OCI-LY7 (cell line): ENCODE measurements at regions not wholly inside any gene's neighbourhood (a gene's known extent, or its start where the extent isn't known, plus 50 kb on each side); places are given as distances from the start of the nearest gene placed in this dataset.

Experiments used
- CTCF ChIP-seq: fragments of 200-600 bp; sonication (generic); conservative IDR thresholded peaks from 2 replicates; pipeline ENCODE4 v1.5.1; 2014; ENCODE audit warnings: mild to moderate bottlenecking, antibody characterized with exemption, low read length, moderate library complexity, mixed read lengths
- EZH2phosphoT487 ChIP-seq: fragments of 200-600 bp; sonication (generic); IDR thresholded peaks from 2 replicates; pipeline ENCODE4 v1.6.1; 2018; ENCODE audit warnings: low read depth, borderline replicate concordance, mild to moderate bottlenecking, mixed run types, antibody characterized with exemption, low read length, moderate library complexity, mixed read lengths

- no peak for TF ChIP-seq CTCF
- no peak for TF ChIP-seq EZH2phosphoT487
Measured at GRCh38 chr5:98102936-98103335, 670.5 kb upstream of the RGMB start.
